Common myeloid progenitor, CD34-positive (primary cell): ENCODE measurements at regions not wholly inside any gene's neighbourhood (a gene's known extent, or its start where the extent isn't known, plus 50 kb on each side); places are given as distances from the start of the nearest gene placed in this dataset.
"Not testable (repeated sequence)": the region's sequence is repeated elsewhere in the genome, so short reads cannot be mapped to it uniquely, and the experiment has no call there.

Source experiments
- CTCF ChIA-PET: fragments of 350-600 bp; sonication (Branson Sonifier 250); formaldehyde crosslinking; loops from one replicate; lab custom pipeline; 2021; ENCODE audit warnings: antibody characterized with exemption; lab: Charles Lee
- POLR2A ChIA-PET: fragments of 350-600 bp; sonication (Branson Sonifier 250); formaldehyde crosslinking; loops from one replicate; lab custom pipeline; 2021; ENCODE audit warnings: antibody characterized with exemption; lab: Charles Lee
- DNase-seq, 3 donors: peaks; one replicate each; pipeline versions ENCODE4 v3.0.0 to v3.0.0-alpha.2; 2013
- H3K27ac ChIP-seq, 2 experiments: 1 replicate in 1 of 2; 2 replicates in 1 of 2; pipeline ENCODE4 v1.7.0; 2013; ENCODE audit warnings: inconsistent platforms in 2 of 2, low read length in 2 of 2, mild to moderate bottlenecking in 2 of 2, low read depth in 1 of 2, moderate library complexity in 1 of 2; ENCODE audit not compliant: severe bottlenecking in 2 of 2, insufficient read depth in 1 of 2, poor library complexity in 1 of 2
- H3K27me3 ChIP-seq, 5 experiments: replicated peaks in 2 of 5; 1 replicate in 3 of 5; 2 replicates in 2 of 5; pipeline versions ENCODE4 v1.6.1 to v1.7.0; 2013; ENCODE audit warnings: low read length in 4 of 5, mild to moderate bottlenecking in 2 of 5, moderate library complexity in 2 of 5, inconsistent platforms in 1 of 5; ENCODE audit not compliant: insufficient read depth in 5 of 5, control insufficient read depth in 4 of 5
- H3K36me3 ChIP-seq, 4 experiments: 1 replicate in 2 of 4; 2 replicates in 2 of 4; pipeline versions ENCODE4 v1.6.1 to v1.7.0; 2013; ENCODE audit warnings: low read length in 3 of 4, control low read depth in 1 of 4, mild to moderate bottlenecking in 1 of 4; ENCODE audit not compliant: control insufficient read depth in 4 of 4, insufficient read depth in 4 of 4
- H3K4me1 ChIP-seq, 4 experiments: 1 replicate in 3 of 4; 2 replicates in 1 of 4; pipeline versions ENCODE4 v1.6.1 to v1.7.1; 2013; ENCODE audit warnings: low read length in 3 of 4, mild to moderate bottlenecking in 3 of 4, control low read depth in 1 of 4, inconsistent platforms in 1 of 4, moderate library complexity in 1 of 4; ENCODE audit not compliant: control insufficient read depth in 4 of 4, insufficient read depth in 4 of 4; ENCODE audit errors: control extremely low read depth in 1 of 4
- H3K4me3 ChIP-seq, 7 experiments: 1 replicate in 4 of 7; 2 replicates in 3 of 7; pipeline versions ENCODE4 v1.5.1 to v1.7.0; 2013; ENCODE audit warnings: mild to moderate bottlenecking in 7 of 7, low read length in 6 of 7, moderate library complexity in 6 of 7, inconsistent platforms in 2 of 7, low read depth in 2 of 7, control low read depth in 1 of 7; ENCODE audit not compliant: insufficient read depth in 4 of 7, control insufficient read depth in 1 of 7; ENCODE audit errors: extremely low read depth in 1 of 7
- H3K9me3 ChIP-seq, 5 experiments: 1 replicate in 4 of 5; 2 replicates in 1 of 5; pipeline versions ENCODE4 v1.6.1 to v1.7.1; 2013; ENCODE audit warnings: low read length in 4 of 5, mild to moderate bottlenecking in 2 of 5, inconsistent platforms in 1 of 5, low read depth in 1 of 5, moderate library complexity in 1 of 5; ENCODE audit not compliant: control insufficient read depth in 4 of 5, insufficient read depth in 2 of 5; ENCODE audit errors: control extremely low read depth in 1 of 5
- WGBS: methylation state at CpG from one replicate; pipeline ENCODE4 v1.1.5; 2013; ENCODE audit not compliant: insufficient coverage; 5-methylcytosine and 5-hydroxymethylcytosine counted together

DNA sequence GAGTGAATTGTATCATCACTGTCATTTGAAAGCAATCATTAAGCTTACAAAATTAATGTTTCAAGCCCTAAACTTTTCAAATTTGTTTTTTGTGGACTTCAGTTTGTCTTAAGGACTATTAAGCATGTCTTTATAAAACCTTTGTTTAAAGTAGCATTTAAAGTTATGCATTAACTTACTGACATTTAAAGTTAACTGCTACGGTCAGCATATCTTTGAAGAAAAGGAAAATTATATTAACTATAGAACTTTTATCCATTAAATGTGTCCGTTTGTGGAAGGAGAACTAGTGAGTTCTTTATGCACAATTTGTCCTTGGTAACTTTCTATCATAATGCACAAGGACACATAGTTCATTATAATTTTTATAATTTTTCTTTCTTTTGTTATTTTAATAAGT is 103.4 kb downstream of the FANCF start:
- H3K4me3 ChIP-seq, result no peak overlapping the region
- H3K27me3 ChIP-seq, result no peaks in the 10 kb centered on the region
- ChIA-PET CTCF (no interaction called here), POLR2A (no interaction called here)
- no CpG with 5 or more reads among the region's 2 CpGs for WGBS
- no peaks in the 10 kb centered on the region for H3K4me1 ChIP-seq
- no peaks in the 10 kb centered on the region for H3K36me3 ChIP-seq
- H3K9me3 ChIP-seq, result no peaks in the 10 kb centered on the region
- DNase-seq, result no peak
- H3K27ac ChIP-seq, result no peak overlapping the region

DNA sequence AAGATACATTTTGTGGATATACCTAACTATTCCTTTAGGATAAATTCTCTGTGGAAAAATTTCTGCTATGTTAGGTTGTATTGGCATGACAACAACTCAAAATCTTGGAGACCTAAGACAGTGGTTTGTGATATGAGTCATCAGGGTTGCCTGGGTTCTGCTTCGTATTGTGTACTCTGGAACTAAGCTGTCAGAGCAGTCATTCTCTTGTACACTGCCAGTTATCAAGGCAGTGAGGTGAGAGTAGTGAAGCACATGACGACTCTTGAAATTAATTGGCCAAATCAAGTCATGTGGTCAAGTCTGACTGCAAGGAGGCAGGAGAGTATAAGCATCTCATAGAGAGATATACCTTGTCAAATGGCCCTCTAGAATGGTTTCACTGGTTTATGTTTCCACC is 104.4 kb downstream of the FANCF start:
- no peaks in the 10 kb centered on the region for H3K36me3 ChIP-seq
- H3K9me3 ChIP-seq, result no peaks in the 10 kb centered on the region
- no peak overlapping the region for H3K27ac ChIP-seq
- 88% methylated on average over 2 of the region's 2 CpGs for WGBS
- ChIA-PET POLR2A (no interaction called here), CTCF (no interaction called here)
- H3K27me3 ChIP-seq, result peaks cover 0 to under 1% (median 0%) of the 10 kb centered on the region in 5 experiments
- no peak for DNase-seq
- H3K4me3 ChIP-seq, result no peak overlapping the region
- no peaks in the 10 kb centered on the region for H3K4me1 ChIP-seq

DNA sequence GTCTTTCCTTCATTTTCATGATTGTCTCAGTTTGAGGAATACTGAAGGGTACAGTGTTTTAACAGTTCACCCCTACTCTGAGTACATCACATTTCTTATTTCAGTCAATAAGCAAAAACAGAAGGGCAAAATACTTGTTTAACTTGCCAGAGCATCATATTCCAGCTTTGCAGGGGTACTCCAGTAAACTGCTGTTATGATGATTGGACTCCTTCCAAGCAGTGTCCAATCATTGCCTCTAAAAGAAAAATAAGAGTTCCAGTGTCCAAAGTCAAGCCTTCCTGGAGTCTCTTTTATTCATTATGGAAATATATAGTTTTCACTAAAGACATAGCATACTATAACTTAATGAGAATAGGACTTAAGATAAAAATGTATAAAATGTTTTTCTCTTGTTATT is 105.1 kb downstream of the FANCF start:
- Histone ChIP-seq H3K4me3 (no peak overlapping the region), H3K9me3 (no peaks in the 10 kb centered on the region), H3K27me3 (peaks cover 0 to 3% (median 0%) of the 10 kb centered on the region in 5 experiments), H3K36me3 (no peaks in the 10 kb centered on the region), H3K27ac (no peak overlapping the region), H3K4me1 (no peaks in the 10 kb centered on the region)
- DNase-seq, result no peak
- ChIA-PET CTCF (no interaction called here), POLR2A (no interaction called here)

DNA sequence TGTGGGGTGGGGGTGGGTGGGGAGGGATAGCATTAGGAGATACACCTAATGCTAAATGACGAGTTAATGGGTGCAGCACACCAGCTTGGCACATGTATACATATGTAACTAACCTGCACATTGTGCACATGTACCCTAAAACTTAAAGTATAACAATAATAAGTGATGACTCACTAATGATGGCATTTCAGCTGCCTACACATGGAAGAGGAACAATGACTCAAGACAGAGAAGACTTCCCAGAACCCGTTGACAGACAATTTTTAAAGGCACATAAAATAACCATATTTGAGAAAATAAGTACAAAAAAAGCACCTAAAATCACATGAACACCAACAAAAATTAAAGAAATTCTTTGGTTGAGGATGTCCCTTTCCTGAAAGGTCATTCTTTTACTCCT is 107.3 kb downstream of the FANCF start:
- 100% methylated on average over 1 of the region's 2 CpGs for WGBS
- CTCF ChIA-PET, H3K27ac ChIP-seq, H3K4me3 ChIP-seq, H3K9me3 ChIP-seq, H3K36me3 ChIP-seq, H3K4me1 ChIP-seq, POLR2A ChIA-PET, H3K27me3 ChIP-seq, DNase-seq: not testable (repeated sequence)

DNA sequence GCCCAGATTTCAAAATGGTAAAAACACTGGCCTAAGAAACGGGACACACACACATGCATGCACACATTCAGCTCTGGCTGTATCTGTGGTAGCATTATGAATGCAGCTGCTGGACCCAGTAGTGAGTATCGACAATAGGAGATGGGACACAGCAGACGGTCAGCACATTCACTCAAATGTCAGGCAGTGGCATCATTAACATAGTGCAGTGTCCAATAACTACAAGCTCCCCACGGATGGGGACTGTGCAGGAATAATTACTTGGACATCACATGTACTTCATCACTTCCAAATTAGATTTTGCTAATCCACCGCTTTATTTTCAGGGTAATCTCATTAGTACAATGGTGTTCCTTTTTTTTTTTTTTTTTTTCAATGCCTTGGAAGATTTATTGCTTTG is 109.5 kb downstream of the FANCF start:
- H3K4me3 ChIP-seq, result no peak overlapping the region
- 100% methylated on average over 3 of the region's 5 CpGs for WGBS
- POLR2A ChIA-PET, result no interaction called here
- H3K27me3 ChIP-seq, result peaks cover 0 to 3% (median 0%) of the 10 kb centered on the region in 5 experiments
- DNase-seq, result no peak
- CTCF ChIA-PET, result interaction anchor here (0.6 kb wide), 1 partner anchor 62 kb away, joined by 3 read pairs; no protein-coding TSS in a partner anchor
- H3K27ac ChIP-seq, result no peak overlapping the region
- no peaks in the 10 kb centered on the region for H3K36me3 ChIP-seq
- no peaks in the 10 kb centered on the region for H3K4me1 ChIP-seq
- H3K9me3 ChIP-seq, result no peaks in the 10 kb centered on the region

DNA sequence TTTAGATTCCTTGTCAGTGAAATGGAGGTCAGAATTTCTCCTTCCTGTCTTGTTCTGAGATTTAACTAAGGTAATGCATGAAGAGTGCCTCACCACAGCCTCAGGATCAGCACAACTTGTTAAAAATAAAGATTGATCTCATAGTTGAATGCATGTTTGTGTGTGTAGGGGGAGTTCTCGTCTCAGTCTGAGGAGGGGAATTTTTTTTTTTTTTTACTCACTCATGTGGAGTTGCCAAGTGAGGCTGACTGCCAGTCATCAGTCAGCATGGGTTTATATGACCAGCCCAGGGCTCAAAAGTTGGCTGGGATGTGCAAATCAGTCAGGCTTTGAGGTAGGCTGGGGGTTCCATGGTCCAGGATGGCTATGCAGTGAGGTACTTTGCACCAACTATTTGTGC is 113.2 kb downstream of the FANCF start:
- CTCF ChIA-PET, result no interaction called here
- Histone ChIP-seq H3K4me1 (no peaks in the 10 kb centered on the region), H3K27me3 (peaks cover 0 to 3% (median 0%) of the 10 kb centered on the region in 5 experiments), H3K9me3 (no peaks in the 10 kb centered on the region), H3K36me3 (no peaks in the 10 kb centered on the region), H3K27ac (no peak overlapping the region), H3K4me3 (no peak overlapping the region)
- POLR2A ChIA-PET, result no interaction called here
- WGBS, result 40% methylated on average over 1 of the region's 1 CpG
- DNase-seq, result no peak

DNA sequence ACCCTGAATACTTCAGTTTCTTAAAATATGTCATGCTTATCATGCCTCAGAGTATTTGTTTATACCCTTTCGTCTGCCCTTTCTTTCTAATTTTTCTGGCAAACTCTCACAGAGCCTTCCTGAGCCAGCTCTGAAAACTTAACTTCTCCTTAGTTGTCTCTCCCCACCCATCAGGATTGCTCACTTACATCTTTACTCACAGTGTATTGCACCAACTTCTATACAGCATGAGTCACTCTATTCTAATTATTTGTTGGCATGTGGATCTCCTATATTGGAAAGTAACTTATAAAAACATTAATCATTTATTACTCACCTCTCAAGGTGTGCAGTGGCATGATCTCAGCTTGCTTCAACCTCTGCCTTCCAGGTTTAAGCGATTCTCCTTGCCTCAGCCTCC is 114.9 kb downstream of the FANCF start:
- H3K27ac ChIP-seq, result no peak overlapping the region
- peaks cover 0 to 2% (median 0%) of the 10 kb centered on the region in 5 experiments for H3K27me3 ChIP-seq
- no peak overlapping the region for H3K4me3 ChIP-seq
- no peak for DNase-seq
- CTCF ChIA-PET, result no interaction called here
- no peaks in the 10 kb centered on the region for H3K9me3 ChIP-seq
- 88% methylated on average over 2 of the region's 2 CpGs for WGBS
- no peaks in the 10 kb centered on the region for H3K4me1 ChIP-seq
- no peaks in the 10 kb centered on the region for H3K36me3 ChIP-seq
- POLR2A ChIA-PET, result no interaction called here
